ENCODE measurements at regions not wholly inside any gene's neighbourhood (a gene's known extent, or its start where the extent isn't known, plus 50 kb on each side); places are given as distances from the start of the nearest gene placed in this dataset.

GRCh38 chr1:213782941-213783672 lies 204.7 kb upstream of the PROX1 start:
- Mint-ChIP-seq H3K9me3 (ENCODE audit: unreplicated experiment) (peaks cover 4% of the 10 kb centered on the region), H3K36me3 (ENCODE audit: unreplicated experiment) (no peaks in the 10 kb centered on the region), H3K4me1 (ENCODE audit: unreplicated experiment) (no peaks in the 10 kb centered on the region), H3K27ac (ENCODE audit: unreplicated experiment) (no peak overlapping the region), H3K27me3 (ENCODE audit: unreplicated experiment) (no peaks in the 10 kb centered on the region), H3K4me3 (ENCODE audit: unreplicated experiment) (no peak overlapping the region)
- no peak for TF ChIP-seq CTCF (IDR thresholded peaks at IDR 0.05)
- no peak for DNase-seq (ENCODE audit: extremely low spot score, unreplicated experiment)

- Mint-ChIP-seq H3K27ac (ENCODE audit: unreplicated experiment) (no peak overlapping the region), H3K36me3 (ENCODE audit: unreplicated experiment) (no peaks in the 10 kb centered on the region), H3K4me3 (ENCODE audit: unreplicated experiment) (no peak overlapping the region), H3K9me3 (ENCODE audit: unreplicated experiment) (no peaks in the 10 kb centered on the region), H3K27me3 (ENCODE audit: unreplicated experiment) (no peaks in the 10 kb centered on the region), H3K4me1 (ENCODE audit: unreplicated experiment) (no peaks in the 10 kb centered on the region)
- no peak for TF ChIP-seq CTCF (IDR thresholded peaks at IDR 0.05)
- DNase-seq (ENCODE audit: extremely low spot score, unreplicated experiment), result no peak
These were observed 203.9 kb upstream of the PROX1 start for GRCh38 chr1:213783893-213784292.

- Mint-ChIP-seq H3K36me3 (ENCODE audit: unreplicated experiment) (no peaks in the 10 kb centered on the region), H3K27me3 (ENCODE audit: unreplicated experiment) (no peaks in the 10 kb centered on the region), H3K27ac (ENCODE audit: unreplicated experiment) (no peak overlapping the region), H3K4me3 (ENCODE audit: unreplicated experiment) (no peak overlapping the region), H3K4me1 (ENCODE audit: unreplicated experiment) (no peaks in the 10 kb centered on the region), H3K9me3 (ENCODE audit: unreplicated experiment) (peaks cover 4% of the 10 kb centered on the region)
- TF ChIP-seq CTCF (IDR thresholded peaks at IDR 0.05), result no peak
- DNase-seq (ENCODE audit: extremely low spot score, unreplicated experiment), result no peak
These were observed 201.1 kb upstream of the PROX1 start for GRCh38 chr1:213786683-213787082.

- peaks cover 4% of the 10 kb centered on the region for H3K9me3 Mint-ChIP-seq (ENCODE audit: unreplicated experiment)
- DNase-seq (ENCODE audit: extremely low spot score, unreplicated experiment), result no peak
- no peak overlapping the region for H3K27ac Mint-ChIP-seq (ENCODE audit: unreplicated experiment)
- no peaks in the 10 kb centered on the region for H3K4me1 Mint-ChIP-seq (ENCODE audit: unreplicated experiment)
- no peaks in the 10 kb centered on the region for H3K27me3 Mint-ChIP-seq (ENCODE audit: unreplicated experiment)
- H3K4me3 Mint-ChIP-seq (ENCODE audit: unreplicated experiment), result no peak overlapping the region
- no peaks in the 10 kb centered on the region for H3K36me3 Mint-ChIP-seq (ENCODE audit: unreplicated experiment)
- no peak for TF ChIP-seq CTCF (IDR thresholded peaks at IDR 0.05)
These were observed 197.2 kb upstream of the PROX1 start for GRCh38 chr1:213790565-213790964.

GRCh38 chr1:213793482-213794067 lies 194.2 kb upstream of the PROX1 start:
- no peak overlapping the region for H3K27ac Mint-ChIP-seq (ENCODE audit: unreplicated experiment)
- no peaks in the 10 kb centered on the region for H3K4me1 Mint-ChIP-seq (ENCODE audit: unreplicated experiment)
- peaks cover 8% of the 10 kb centered on the region for H3K9me3 Mint-ChIP-seq (ENCODE audit: unreplicated experiment)
- TF ChIP-seq CTCF (IDR thresholded peaks at IDR 0.05), result no peak
- DNase-seq (ENCODE audit: extremely low spot score, unreplicated experiment), result no peak
- H3K27me3 Mint-ChIP-seq (ENCODE audit: unreplicated experiment), result no peaks in the 10 kb centered on the region
- H3K36me3 Mint-ChIP-seq (ENCODE audit: unreplicated experiment), result no peaks in the 10 kb centered on the region
- H3K4me3 Mint-ChIP-seq (ENCODE audit: unreplicated experiment), result no peak overlapping the region

Data from osteocyte (in vitro differentiated cells).